ENCODE measurements at regions not wholly inside any gene's neighbourhood (a gene's known extent, or its start where the extent isn't known, plus 50 kb on each side); places are given as distances from the start of the nearest gene placed in this dataset.

GRCh38 chr4:145231906-145232700 is 51.7 kb upstream of the OTUD4 start:
- no peak for DNase-seq

DNA sequence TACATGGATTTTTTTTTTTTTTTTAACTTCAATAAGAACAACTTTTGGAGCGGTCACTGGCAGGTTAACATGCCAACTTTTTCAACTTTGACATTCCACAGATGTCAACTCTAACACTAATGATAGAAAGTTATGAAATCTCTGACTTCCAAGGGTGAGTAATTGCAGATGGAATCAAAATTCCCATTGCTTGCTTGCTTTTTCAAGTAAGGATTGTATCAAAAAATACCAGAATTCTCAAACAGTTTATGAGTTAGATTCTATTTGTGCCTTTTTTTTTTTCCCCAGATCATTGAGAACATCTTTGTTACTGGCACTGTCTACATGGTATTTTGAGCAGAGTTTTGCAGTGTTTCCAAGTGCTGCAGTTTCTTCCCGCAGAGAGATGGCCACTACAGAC is 50.3 kb upstream of the OTUD4 start:
- no peak for DNase-seq

Data from T-helper 2 cell (primary cell).